Skin of body (tissue), 1 donor: ENCODE measurements at regions not wholly inside any gene's neighbourhood (a gene's known extent, or its start where the extent isn't known, plus 50 kb on each side); places are given as distances from the start of the nearest gene placed in this dataset.
"Not testable (repeated sequence)": the region's sequence is repeated elsewhere in the genome, so short reads cannot be mapped to it uniquely, and the experiment has no call there.

Experiments
- DNase-seq: peaks from one replicate; lab custom pipeline; 2025; lab: John Stamatoyannopoulos, UW

DNA sequence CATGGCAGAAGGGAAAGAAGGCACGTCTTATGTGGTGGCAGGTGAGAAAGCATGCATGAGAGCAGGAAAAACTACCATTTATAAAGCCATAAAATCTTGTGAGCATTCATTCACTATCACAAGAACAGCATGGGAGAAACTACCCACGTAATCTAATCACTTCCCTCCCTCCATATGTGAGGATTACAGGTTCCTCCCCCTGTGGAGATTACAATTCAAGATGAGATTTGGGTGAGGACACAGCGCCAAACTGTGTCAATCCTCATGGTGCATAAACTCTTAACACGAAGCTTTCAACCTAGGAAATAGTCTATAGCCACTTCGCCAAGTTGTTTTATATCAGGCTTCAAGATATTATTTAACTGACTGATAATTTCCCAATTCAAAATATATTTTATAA is 595.5 kb downstream of the FBXO15 start:
- no peak for DNase-seq

DNA sequence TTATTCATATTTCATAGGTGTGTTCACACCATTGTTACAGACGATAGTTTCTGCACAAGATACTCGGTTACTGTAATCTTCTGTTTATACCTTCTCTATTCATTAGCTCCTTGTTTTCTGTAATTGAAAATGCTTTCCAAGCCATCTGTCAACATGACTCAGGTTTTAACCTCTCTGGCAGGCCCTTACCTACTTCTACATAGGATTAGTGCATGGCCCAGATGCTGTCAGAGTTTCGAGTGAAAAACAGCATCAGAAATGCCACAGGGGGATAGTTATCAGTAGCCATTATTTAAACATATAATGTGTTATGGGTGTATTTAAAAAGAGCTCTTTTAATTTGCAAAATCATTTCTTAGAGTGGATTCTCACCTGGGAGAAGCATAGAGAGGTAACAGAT is 596.4 kb downstream of the FBXO15 start:
- no peak for DNase-seq

DNA sequence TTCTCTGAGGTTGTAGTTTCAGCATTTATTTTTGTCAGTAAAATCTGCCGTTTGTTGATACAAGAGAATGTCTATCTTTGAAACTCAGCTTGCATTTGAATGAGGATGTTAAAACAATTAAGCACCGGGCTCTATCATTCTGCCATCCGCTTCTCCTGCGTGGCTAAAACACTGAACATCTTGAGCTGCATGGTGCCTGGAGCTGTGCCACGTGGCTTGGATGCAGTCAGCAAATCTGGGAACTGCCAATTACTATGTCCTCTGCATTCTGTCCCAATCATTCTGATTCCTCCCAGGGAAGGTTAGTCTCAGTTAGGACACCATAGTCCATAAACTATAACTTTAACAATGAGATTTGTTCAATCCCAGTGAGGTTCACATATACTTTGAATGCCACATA is 598.4 kb downstream of the FBXO15 start:
- DNase-seq, result no peak

DNA sequence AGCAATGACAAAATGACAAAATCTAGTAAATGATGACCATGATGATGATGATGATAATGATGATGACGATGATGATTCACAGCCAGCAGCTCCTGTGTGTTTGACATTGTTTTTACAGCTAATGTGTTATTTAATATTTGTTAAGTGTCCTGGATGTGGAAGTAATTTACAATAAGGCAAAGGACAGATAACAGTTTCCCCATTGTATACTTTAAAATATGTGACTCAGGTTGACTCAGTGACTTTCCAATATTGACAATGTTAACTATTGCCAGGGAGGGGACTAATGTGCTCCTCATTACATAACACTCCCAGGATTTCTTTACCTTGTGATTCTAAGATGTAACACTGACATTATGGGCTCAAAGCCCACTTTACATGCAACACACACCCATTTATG is 602.2 kb downstream of the FBXO15 start:
- no peak for DNase-seq

DNA sequence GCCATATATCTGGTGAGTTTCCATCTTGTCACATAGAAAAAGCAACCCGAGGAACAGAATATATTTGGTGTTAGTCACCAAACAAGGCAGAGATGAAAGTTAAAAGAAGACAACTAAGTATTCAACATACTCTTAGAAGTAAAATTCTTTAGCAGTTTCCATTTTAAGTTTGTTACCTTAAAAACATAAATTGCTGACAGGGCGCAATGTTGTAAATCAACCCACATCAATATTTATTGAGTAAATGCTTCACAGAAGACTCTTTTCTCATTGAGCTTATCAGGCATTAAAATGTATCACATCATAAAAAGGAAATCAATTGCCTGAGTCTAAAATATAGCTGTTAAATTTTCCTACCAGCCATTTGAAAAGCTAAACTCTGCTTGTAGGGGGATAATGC is 603.0 kb downstream of the FBXO15 start:
- DNase-seq, result no peak

DNA sequence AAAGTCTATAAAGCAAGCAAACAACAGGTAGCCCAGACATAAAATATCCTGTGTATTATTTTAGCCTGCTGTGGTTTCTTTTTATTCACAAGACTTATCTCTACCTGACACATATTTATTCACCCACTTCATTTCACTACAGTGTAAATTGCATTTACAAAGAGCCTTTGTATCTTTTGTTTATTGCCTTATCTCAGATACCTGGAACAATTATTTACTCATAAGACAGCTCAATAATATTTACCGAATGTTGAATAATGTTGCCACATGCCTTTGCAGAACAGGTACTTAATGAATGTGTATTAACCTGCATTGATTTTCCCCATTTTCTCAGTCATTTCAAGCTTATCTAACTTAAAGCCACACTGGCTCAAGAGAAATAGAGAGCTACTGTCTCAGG is 603.6 kb downstream of the FBXO15 start:
- no peak for DNase-seq

DNA sequence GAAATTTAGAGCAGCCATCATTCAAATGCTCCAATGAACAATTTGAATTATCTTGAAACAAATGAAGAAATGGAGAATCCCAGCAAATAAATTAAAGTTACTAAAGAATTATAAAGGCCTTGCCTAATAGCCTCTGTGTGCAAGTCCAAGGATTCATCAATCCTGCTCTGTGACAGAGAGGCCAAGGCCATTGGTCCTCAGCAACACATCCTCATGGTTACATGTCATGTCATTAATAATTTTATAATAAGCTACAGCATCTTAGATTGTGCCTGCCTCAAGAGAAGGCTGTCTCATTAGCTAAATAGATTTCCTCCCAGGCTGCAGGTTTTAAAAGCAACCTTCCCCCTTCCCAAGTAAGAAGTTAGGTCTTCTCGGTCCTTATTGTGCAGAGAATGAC is 611.6 kb downstream of the FBXO15 start:
- DNase-seq, result no peak

DNA sequence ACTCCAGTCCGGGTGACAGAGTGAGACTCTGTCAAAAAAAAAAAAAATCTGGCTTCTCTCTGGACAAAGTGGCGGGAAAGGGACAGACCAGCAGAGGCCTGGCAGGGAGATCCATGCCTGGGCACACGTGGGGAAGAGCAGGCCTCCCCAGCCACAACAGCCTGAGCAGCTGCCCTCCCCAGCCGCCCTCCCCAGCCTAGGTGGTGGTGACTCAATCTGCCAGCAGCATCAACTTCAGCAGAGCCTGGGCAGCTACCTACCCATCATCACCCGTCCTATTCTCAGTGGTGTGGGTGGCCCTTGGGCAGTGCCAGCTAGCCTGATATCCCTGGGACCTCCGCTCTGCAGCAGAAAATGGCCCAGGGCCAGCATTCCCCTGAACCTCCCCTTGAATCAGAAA is 612.4 kb downstream of the FBXO15 start:
- DNase-seq, result no peak

DNA sequence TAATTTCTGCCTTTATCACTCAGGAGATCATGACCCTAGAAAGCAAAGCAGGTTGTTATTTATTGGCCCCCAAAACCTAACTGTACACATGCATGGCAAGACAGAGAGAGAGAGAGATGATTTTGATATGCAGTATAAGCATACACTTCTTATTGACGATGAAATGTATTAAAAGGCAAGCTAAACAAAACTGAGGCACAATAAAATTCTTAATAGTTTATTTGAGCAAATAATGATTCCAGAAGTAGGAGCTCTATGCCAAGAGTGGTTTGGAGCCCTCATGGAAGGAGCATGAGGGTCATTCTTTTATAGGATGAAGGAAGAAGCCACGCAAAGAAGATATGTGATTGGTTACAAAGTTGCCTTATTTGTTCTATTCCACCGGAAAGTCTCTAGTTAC is 616.0 kb downstream of the FBXO15 start:
- no peak for DNase-seq

DNA sequence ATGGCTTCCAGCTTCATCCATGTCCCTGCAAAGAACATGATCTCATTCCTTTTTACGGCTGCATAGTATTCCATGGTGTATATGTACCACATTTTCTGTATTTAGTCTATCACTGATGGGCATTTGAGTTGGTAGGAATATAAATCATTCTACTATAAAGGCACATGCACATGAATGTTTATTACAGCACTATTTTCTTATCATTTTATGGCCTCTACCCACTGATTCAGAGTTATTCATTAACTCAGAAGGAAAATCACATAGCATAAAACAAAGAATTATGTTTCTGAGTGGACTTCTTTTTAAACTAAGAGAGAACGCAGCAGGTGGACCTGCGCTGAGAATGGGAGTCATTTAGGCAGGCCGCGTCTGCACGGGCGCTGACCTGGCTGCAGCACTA is 619.6 kb downstream of the FBXO15 start:
- no peak for DNase-seq

GRCh38 chr18:73520229-73520628 is 627.4 kb downstream of the FBXO15 start:
- no peak for DNase-seq

- DNase-seq, result not testable (repeated sequence)
Measured at GRCh38 chr18:73516056-73516455, 631.6 kb downstream of the FBXO15 start.

- DNase-seq, result no peak
Measured at GRCh38 chr18:73514449-73514848, 633.2 kb downstream of the FBXO15 start.

DNA sequence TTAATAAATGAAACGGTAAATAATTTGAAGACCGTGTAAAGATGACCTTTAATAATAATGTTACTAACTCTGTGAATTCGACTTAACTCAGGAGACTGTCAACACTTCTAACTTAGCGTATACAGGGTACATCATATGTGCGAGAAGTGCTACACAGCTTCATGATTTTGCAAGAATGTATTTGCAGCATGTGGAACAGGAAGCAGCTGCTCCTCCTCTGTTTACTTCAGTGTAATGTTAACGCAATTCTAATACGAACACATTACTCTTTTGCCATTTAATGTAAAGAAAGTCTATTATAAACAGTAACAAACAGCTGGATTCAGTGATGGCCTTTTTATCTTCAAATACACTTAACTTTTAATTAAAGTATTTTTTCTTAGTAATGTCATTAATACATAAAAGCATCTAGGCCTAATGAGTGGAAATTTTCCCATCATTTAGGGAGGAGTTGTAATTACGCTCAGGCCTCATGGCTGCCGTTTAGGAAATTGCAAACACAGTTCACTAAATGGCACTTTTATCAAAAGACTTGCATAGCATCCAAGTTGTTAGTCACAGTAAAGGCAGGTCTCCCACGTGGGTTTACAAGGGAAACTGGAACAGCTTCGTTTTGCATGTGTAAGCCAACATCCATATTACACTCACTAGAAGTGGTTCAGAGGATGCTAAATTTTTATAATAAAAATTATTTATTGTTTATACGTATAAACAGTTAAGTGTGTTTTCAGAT is 635.7 kb downstream of the FBXO15 start:
- peak; percentile 16 for DNase-seq

DNA sequence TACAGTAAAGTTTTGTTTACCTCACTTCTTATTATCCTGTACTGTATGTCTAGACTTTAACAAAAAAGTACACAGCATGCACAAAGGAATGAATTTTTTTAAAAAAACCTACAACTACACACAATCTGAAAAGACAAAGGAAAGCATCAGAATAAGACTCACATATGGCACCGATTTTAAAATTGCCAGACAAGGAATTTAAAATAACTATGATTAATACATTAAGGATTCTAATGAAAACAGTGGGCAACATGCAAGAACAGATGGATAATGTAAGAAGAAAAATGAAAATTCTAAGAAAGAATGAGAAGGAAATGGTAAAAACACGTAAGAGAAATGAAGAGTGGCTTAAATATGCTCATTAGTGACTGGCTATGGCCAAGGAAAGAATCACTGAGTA is 638.2 kb downstream of the FBXO15 start:
- DNase-seq, result no peak

- no peak for DNase-seq
Measured at GRCh38 chr18:73503326-73503725, 635.5 kb upstream of the NETO1 start.

DNA sequence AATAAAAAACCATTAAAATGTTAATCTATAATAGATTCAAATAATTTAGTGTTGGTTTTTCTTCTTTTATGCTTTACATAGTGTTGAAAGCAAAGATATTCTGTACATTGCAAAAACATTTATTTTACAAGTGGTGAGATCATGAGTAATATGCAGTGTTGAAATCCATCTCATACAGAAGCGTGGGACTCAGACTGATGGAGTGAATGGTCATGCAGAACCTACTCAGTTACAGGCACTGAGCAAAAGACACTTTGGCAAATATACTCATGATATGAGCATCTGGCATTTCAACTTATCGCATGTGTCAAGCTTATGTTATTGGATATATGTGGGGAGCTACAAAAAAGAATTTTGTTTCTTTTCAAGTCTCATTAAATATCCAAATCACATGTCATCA is 620.2 kb upstream of the NETO1 start:
- no peak for DNase-seq

DNA sequence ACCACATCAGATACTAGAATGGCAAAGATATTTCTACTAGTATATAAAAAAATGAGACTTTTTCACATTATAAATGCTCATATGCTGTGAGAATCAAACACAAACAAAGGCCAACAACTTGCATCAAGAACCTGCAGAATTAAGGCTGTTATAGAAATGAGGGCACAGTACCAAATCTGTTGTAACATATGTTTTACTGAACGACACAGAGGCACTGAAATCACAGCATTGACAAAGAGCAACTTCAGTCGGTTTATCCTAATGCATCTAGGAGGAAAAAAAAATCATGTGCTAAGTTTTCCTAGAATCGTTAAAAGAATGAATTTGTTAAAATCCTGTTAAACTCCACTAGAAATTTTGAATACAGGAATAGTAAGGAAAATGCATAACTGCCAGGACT is 617.4 kb upstream of the NETO1 start:
- no peak for DNase-seq

DNA sequence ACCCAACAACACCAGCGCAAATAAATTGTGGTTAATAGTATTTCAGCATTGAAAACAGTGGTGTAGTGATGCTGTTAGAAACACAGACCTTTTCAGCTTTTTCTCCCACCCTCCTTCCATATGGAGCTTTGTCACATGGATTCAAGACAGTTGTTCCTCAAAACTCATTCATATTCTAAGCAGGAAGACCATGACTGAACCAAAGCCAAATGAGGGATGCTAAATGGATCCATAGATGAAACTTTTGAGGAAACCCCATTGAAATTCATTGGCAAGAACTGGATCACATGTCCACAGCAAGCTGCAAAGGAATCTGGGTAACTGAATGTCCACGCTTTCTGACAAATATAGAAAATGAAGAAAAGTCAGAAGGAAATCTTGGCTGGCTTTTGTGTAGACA is 615.1 kb upstream of the NETO1 start:
- DNase-seq, result no peak

GRCh38 chr18:73479477-73479876 is 611.7 kb upstream of the NETO1 start:
- DNase-seq, result no peak

- no peak for DNase-seq
Measured at GRCh38 chr18:73478191-73478590, 610.4 kb upstream of the NETO1 start.

DNA sequence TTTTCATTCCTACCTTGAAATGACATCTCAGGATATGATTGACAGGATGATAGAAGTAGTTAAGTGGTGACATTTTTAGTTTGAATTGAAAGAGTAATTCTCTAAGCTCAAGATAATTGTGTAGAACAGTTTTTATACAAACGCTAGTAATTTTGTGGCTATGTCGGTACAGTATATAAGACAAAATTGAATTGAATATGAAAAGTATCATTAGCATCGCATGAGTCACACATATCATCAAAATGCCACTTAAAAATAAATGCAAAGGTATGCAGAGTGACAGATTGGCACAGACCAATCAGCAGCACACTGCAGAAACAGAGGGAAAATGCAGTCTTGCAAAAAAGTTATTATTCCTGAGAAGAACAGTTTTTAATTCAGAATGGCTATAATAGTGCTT is 608.2 kb upstream of the NETO1 start:
- no peak for DNase-seq

- DNase-seq, result no peak
Measured at GRCh38 chr18:73462092-73462491, 594.3 kb upstream of the NETO1 start.

DNA sequence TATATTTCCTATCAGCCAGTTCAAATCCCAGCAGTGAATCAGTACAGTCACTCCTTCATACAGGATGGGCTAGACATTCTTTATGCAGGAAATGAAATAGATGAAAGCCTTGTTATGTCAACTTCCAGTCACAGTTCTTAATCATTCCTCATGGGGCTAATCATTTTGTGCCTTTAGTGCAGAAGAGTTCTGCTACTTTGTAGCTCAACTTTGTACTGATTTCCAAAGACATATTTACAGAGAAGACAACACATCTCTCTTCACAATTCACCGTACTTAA is 593.9 kb upstream of the NETO1 start:
- DNase-seq, result peak; percentile 11
